ENCODE measurements at regions not wholly inside any gene's neighbourhood (a gene's known extent, or its start where the extent isn't known, plus 50 kb on each side); places are given as distances from the start of the nearest gene placed in this dataset.

DNA sequence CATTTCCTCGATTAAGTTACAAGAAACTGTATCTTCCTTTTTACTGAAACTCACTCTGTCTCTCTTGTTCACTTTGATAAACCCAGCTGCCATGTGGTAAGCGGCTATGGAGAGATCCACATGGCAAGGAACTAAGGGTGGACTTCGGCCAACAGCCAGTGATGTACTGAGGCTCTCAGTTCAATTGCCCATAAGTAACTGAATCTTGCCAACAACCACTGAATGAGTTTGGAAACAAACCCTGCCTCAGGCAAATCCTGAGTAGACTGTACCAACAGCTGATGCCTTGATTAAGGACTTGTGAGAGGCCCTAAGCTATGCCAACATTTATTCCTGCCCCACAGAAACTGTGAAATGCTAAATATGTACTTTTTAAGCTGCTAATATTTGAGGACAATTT, 433.5 kb downstream of the PLOD2 start:
- WGBS (ENCODE audit: insufficient coverage): 74% methylated on average over 2 of the region's 3 CpGs
- H3K4me3 ChIP-seq (replicated peaks in 1 of 3; ENCODE audit: low read depth in 2 of 3, low read length in 3 of 3): no peak overlapping the region
- peaks cover 3% of the 10 kb centered on the region in 2 donors for H3K9me3 ChIP-seq (replicated peaks in 1 of 2; ENCODE audit: control insufficient read depth in 1 of 2, insufficient read depth in 1 of 2, low read length in 2 of 2)
- no peaks in the 10 kb centered on the region for H3K4me1 Mint-ChIP-seq
- H3K4me2 ChIP-seq (replicated peaks; ENCODE audit: extremely low read depth, low read length, poor library complexity, severe bottlenecking): no peak overlapping the region
- no peak for DNase-seq
- no peaks in the 10 kb centered on the region for H3K36me3 Mint-ChIP-seq
- intact Hi-C loops (cut with micrococcal nuclease): no loop called here
- H3K27ac Mint-ChIP-seq: no peak overlapping the region
- H4K20me1 ChIP-seq (ENCODE audit: insufficient read depth, low read length): no peaks in the 10 kb centered on the region
- H3K27me3 ChIP-seq (ENCODE audit: control insufficient read depth in 2 of 2, insufficient read depth in 2 of 2, low read length in 2 of 2): no peaks in the 10 kb centered on the region
- H3K4me3 Mint-ChIP-seq: no peak overlapping the region
- H2AFZ ChIP-seq (ENCODE audit: insufficient read depth, low read depth, low read length, poor library complexity, severe bottlenecking): no peak overlapping the region
- H3K9me3 Mint-ChIP-seq: peaks cover 0 to 5% (median 2%) of the 10 kb centered on the region in 7 donors
- no peaks in the 10 kb centered on the region for H3K79me2 ChIP-seq (ENCODE audit: insufficient read depth, low read length)
- TF ChIP-seq, protein P1, sequence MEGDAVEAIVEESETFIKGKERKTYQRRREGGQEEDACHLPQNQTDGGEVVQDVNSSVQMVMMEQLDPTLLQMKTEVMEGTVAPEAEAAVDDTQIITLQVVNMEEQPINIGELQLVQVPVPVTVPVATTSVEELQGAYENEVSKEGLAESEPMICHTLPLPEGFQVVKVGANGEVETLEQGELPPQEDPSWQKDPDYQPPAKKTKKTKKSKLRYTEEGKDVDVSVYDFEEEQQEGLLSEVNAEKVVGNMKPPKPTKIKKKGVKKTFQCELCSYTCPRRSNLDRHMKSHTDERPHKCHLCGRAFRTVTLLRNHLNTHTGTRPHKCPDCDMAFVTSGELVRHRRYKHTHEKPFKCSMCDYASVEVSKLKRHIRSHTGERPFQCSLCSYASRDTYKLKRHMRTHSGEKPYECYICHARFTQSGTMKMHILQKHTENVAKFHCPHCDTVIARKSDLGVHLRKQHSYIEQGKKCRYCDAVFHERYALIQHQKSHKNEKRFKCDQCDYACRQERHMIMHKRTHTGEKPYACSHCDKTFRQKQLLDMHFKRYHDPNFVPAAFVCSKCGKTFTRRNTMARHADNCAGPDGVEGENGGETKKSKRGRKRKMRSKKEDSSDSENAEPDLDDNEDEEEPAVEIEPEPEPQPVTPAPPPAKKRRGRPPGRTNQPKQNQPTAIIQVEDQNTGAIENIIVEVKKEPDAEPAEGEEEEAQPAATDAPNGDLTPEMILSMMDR (IDR thresholded peaks at IDR 0.05): no peak
- no peak overlapping the region for H3K9ac ChIP-seq (ENCODE audit: insufficient read depth, low read length, poor library complexity, severe bottlenecking)
- no peak overlapping the region for H3K27ac ChIP-seq (ENCODE audit: low read depth in 1 of 2, low read length in 2 of 2)
- H3K36me3 ChIP-seq (replicated peaks in 1 of 2; ENCODE audit: control insufficient read depth in 1 of 2, insufficient read depth in 2 of 2, low read length in 2 of 2): no peaks in the 10 kb centered on the region
- no peaks in the 10 kb centered on the region for H3K27me3 Mint-ChIP-seq (ENCODE audit: low read depth in 3 of 3)
- no peaks in the 10 kb centered on the region for H3K4me1 ChIP-seq (ENCODE audit: control insufficient read depth in 1 of 2, insufficient read depth in 2 of 2, low read length in 2 of 2)

DNA sequence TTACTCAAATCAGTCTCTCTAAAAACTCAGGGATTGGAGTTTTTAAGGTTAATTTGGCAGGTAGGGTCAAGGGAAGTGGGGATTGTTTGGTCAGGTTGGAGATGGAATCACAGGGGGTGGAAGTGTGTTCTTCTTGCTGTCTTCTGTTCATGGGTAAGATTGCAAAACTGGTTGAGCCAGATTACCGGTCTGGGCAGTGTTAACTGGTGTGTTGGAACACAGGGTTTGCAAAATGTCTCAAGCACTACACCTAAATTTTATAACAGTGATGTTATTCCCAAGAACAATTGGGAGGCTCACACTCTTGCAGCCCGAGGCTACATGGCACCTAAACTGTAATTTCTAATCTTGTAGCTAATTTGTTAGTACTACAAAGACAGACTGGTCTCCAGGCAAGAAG, 425.4 kb downstream of the PLOD2 start:
- no peaks in the 10 kb centered on the region for H3K4me1 ChIP-seq (ENCODE audit: control insufficient read depth in 1 of 2, insufficient read depth in 2 of 2, low read length in 2 of 2)
- Mint-ChIP-seq H3K4me3 (no peak overlapping the region), H3K4me1 (no peaks in the 10 kb centered on the region), H3K27ac (no peak overlapping the region), H3K9me3 (peaks cover 0 to 5% (median 1%) of the 10 kb centered on the region in 7 donors), H3K27me3 (ENCODE audit: low read depth in 3 of 3) (no peaks in the 10 kb centered on the region), H3K36me3 (no peaks in the 10 kb centered on the region)
- H3K79me2 ChIP-seq (ENCODE audit: insufficient read depth, low read length): no peaks in the 10 kb centered on the region
- H3K4me2 ChIP-seq (replicated peaks; ENCODE audit: extremely low read depth, low read length, poor library complexity, severe bottlenecking): no peak overlapping the region
- TF ChIP-seq, protein P1 (IDR thresholded peaks at IDR 0.05): no peak
- H3K27me3 ChIP-seq (ENCODE audit: control insufficient read depth in 2 of 2, insufficient read depth in 2 of 2, low read length in 2 of 2): no peaks in the 10 kb centered on the region
- H2AFZ ChIP-seq (ENCODE audit: insufficient read depth, low read depth, low read length, poor library complexity, severe bottlenecking): no peak overlapping the region
- no peak overlapping the region for H3K9ac ChIP-seq (ENCODE audit: insufficient read depth, low read length, poor library complexity, severe bottlenecking)
- no CpG with 5 or more reads among the region's 2 CpGs for WGBS (ENCODE audit: insufficient coverage)
- H3K9me3 ChIP-seq (replicated peaks in 1 of 2; ENCODE audit: control insufficient read depth in 1 of 2, insufficient read depth in 1 of 2, low read length in 2 of 2): peaks cover 0 to 3% of the 10 kb centered on the region in 2 donors
- no peak overlapping the region for H3K27ac ChIP-seq (ENCODE audit: low read depth in 1 of 2, low read length in 2 of 2)
- no peaks in the 10 kb centered on the region for H3K36me3 ChIP-seq (replicated peaks in 1 of 2; ENCODE audit: control insufficient read depth in 1 of 2, insufficient read depth in 2 of 2, low read length in 2 of 2)
- no peaks in the 10 kb centered on the region for H4K20me1 ChIP-seq (ENCODE audit: insufficient read depth, low read length)
- no peak for DNase-seq
- H3K4me3 ChIP-seq (replicated peaks in 1 of 3; ENCODE audit: low read depth in 2 of 3, low read length in 3 of 3): no peak overlapping the region
- intact Hi-C loops (cut with micrococcal nuclease): no loop called here

Data from CD14-positive monocyte (primary cell).